Keratinocyte (primary cell): ENCODE measurements at regions not wholly inside any gene's neighbourhood (a gene's known extent, or its start where the extent isn't known, plus 50 kb on each side); places are given as distances from the start of the nearest gene placed in this dataset.

Experiments used
- DNase-seq: peaks from one replicate; pipeline ENCODE4 v3.0.0-alpha.2; 2011; ENCODE audit warnings: low read depth, missing footprints, low spot score
- FAIRE-seq: peaks from 2 replicates; lab custom pipeline; 2011; peaks lifted over from hg19 to GRCh38; lab: Jason Lieb, UNC
- H2AFZ ChIP-seq: 2 replicates; pipeline ENCODE4 v1.6.0; 2012; ENCODE audit warnings: low read length, control low read depth, inconsistent platforms; ENCODE audit not compliant: control insufficient read depth
- H3K27ac ChIP-seq: 2 replicates; pipeline ENCODE4 v1.5.1; 2011; ENCODE audit warnings: low read length; ENCODE audit not compliant: control insufficient read depth, insufficient read depth
- H3K27me3 ChIP-seq: 3 replicates; pipeline ENCODE4 v1.6.0; 2011; ENCODE audit warnings: low read length; ENCODE audit not compliant: control insufficient read depth, insufficient read depth; ENCODE audit errors: extremely low read depth
- H3K36me3 ChIP-seq, 2 experiments: 2 replicates in 1 of 2; 3 replicates in 1 of 2; pipeline ENCODE4 v1.5.1; 2011; ENCODE audit warnings: low read length in 2 of 2, mild to moderate bottlenecking in 1 of 2; ENCODE audit not compliant: control insufficient read depth in 2 of 2, insufficient read depth in 2 of 2; ENCODE audit errors: extremely low read depth in 1 of 2
- H3K4me1 ChIP-seq: 3 replicates; pipeline ENCODE4 v1.5.1; 2011; ENCODE audit warnings: low read length; ENCODE audit not compliant: control insufficient read depth, insufficient read depth; ENCODE audit errors: extremely low read depth
- H3K4me2 ChIP-seq: 3 replicates; pipeline ENCODE4 v1.6.0; 2011; ENCODE audit warnings: low read depth, low read length; ENCODE audit not compliant: control insufficient read depth, insufficient read depth; ENCODE audit errors: extremely low read depth
- H3K4me3 ChIP-seq, 3 experiments: fragments of 200-600 bp in 1 of 3; sonication (generic) in 1 of 3; 2 replicates in 2 of 3; 3 replicates in 1 of 3; pipeline ENCODE4 v1.5.1; 2011 to 2016; ENCODE audit warnings: low read length in 3 of 3, mild to moderate bottlenecking in 3 of 3, control low read depth in 2 of 3, inconsistent platforms in 1 of 3, low read depth in 1 of 3, mixed read lengths in 1 of 3, mixed run types in 1 of 3, moderate library complexity in 1 of 3; ENCODE audit not compliant: control insufficient read depth in 2 of 3, insufficient read depth in 2 of 3; ENCODE audit errors: extremely low read depth in 1 of 3
- H3K79me2 ChIP-seq: 2 replicates; pipeline ENCODE4 v1.6.0; 2012; ENCODE audit warnings: low read length; ENCODE audit not compliant: control insufficient read depth, insufficient read depth
- H3K9ac ChIP-seq: 3 replicates; pipeline ENCODE4 v1.6.0; 2011; ENCODE audit warnings: low read length; ENCODE audit not compliant: control insufficient read depth, insufficient read depth; ENCODE audit errors: extremely low read depth
- H3K9me1 ChIP-seq: 3 replicates; pipeline ENCODE4 v1.6.0; 2011; ENCODE audit warnings: low read length; ENCODE audit not compliant: control insufficient read depth, insufficient read depth; ENCODE audit errors: extremely low read depth
- H3K9me3 ChIP-seq: 2 replicates; pipeline ENCODE4 v1.5.1; 2012; ENCODE audit warnings: low read depth, low read length; ENCODE audit not compliant: control insufficient read depth
- H4K20me1 ChIP-seq: 3 replicates; pipeline ENCODE4 v1.6.0; 2011; ENCODE audit warnings: low read length; ENCODE audit not compliant: control insufficient read depth, insufficient read depth; ENCODE audit errors: extremely low read depth
- CTCF ChIP-seq, 3 experiments: IDR thresholded peaks in 1 of 3; conservative IDR thresholded peaks in 1 of 3; optimal IDR thresholded peaks in 1 of 3; 2 replicates in 2 of 3; 3 replicates in 1 of 3; pipeline versions ENCODE3 to v1.5.1; 2011; ENCODE audit warnings: low read length in 3 of 3, mild to moderate bottlenecking in 3 of 3, moderate library complexity in 2 of 3, control low read depth in 1 of 3, inconsistent platforms in 1 of 3; ENCODE audit not compliant: insufficient read depth in 2 of 3; ENCODE audit errors: extremely low read depth in 1 of 3
- EZH2 ChIP-seq: IDR thresholded peaks from one replicate; pipeline ENCODE4 v1.6.1; 2012; ENCODE audit warnings: inconsistent platforms, mild to moderate bottlenecking, low read length, moderate library complexity
- dilution Hi-C: fragments of 300-500 bp; cut with MboI; formaldehyde crosslinking; loops from one replicate; pipeline ENCODE4 v1.7.0; 2020; ENCODE audit warnings: low sequenced_read_pairs; ENCODE audit not compliant: extremely low pct_ligation_motif_present

GRCh38 chr3:116833202-116833601 lies 123.6 kb downstream of the TUSC7 start:
- DNase-seq: no peak
- Histone ChIP-seq H3K9me1 (no peaks in the 10 kb centered on the region), H3K9me3 (no peaks in the 10 kb centered on the region), H3K36me3 (no peaks in the 10 kb centered on the region), H3K9ac (no peak overlapping the region), H3K4me3 (no peak overlapping the region), H3K27ac (no peak overlapping the region), H3K4me2 (no peak overlapping the region), H3K4me1 (no peaks in the 10 kb centered on the region), H3K27me3 (no peaks in the 10 kb centered on the region), H4K20me1 (no peaks in the 10 kb centered on the region), H3K79me2 (no peaks in the 10 kb centered on the region), H2AFZ (no peak overlapping the region)
- dilution Hi-C loops: no loop called here
- TF ChIP-seq CTCF (optimal IDR thresholded peaks at IDR 0.05 in 1 of 3, IDR thresholded peaks at IDR 0.05 in 1 of 3, conservative IDR thresholded peaks at IDR 0.05 in 1 of 3; ENCODE audit: extremely low read depth in 1 of 3, insufficient read depth in 2 of 3, low read length in 3 of 3): no peak
- TF ChIP-seq EZH2: no peak
- FAIRE-seq: no peak

DNA sequence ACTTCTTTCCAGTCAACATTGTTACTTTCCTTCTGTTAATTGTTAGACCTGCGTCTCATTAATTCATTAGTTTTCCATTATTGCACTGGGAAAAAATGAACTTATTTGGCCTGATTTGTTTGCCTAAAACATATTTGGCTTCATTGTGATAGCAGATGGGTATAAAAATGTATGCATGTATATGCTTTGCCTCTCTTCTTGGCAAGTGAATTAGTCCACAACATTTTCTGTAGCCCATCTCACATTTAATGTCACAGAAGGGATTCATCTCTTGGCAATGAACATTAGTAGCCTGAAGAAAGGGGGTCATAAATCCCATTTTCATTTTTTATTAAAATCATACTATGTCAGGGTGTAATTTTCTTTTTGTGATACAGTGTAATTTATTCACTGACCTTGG lies 125.2 kb downstream of the TUSC7 start:
- Histone ChIP-seq H3K9me3 (no peaks in the 10 kb centered on the region), H3K79me2 (no peaks in the 10 kb centered on the region), H3K36me3 (no peaks in the 10 kb centered on the region), H3K4me1 (no peaks in the 10 kb centered on the region), H3K4me2 (no peak overlapping the region), H3K27me3 (no peaks in the 10 kb centered on the region), H2AFZ (no peak overlapping the region), H3K9me1 (no peaks in the 10 kb centered on the region), H3K9ac (no peak overlapping the region), H4K20me1 (no peaks in the 10 kb centered on the region), H3K27ac (no peak overlapping the region), H3K4me3 (no peak overlapping the region)
- FAIRE-seq (no peak), DNase-seq (no peak)
- TF ChIP-seq EZH2: no peak
- TF ChIP-seq CTCF (optimal IDR thresholded peaks at IDR 0.05 in 1 of 3, IDR thresholded peaks at IDR 0.05 in 1 of 3, conservative IDR thresholded peaks at IDR 0.05 in 1 of 3; ENCODE audit: extremely low read depth in 1 of 3, insufficient read depth in 2 of 3, low read length in 3 of 3): no peak
- dilution Hi-C loops: no loop called here
